Activated T-helper 1 cell treated with anti-CD3 and anti-CD28 coated beads, Interleukin-2, amount 50 U/mL, for 16 hours (primary cell): ENCODE measurements at regions not wholly inside any gene's neighbourhood (a gene's known extent, or its start where the extent isn't known, plus 50 kb on each side); places are given as distances from the start of the nearest gene placed in this dataset.

Experiments
- DNase-seq, 2 donors: peaks; one replicate each; pipeline ENCODE4 v3.0.0-alpha.2; 2020; ENCODE audit warnings: low read depth in 1 of 2, low spot score in 1 of 2

- no peak for DNase-seq
Measured at GRCh38 chr20:60728705-60729104, 523.4 kb upstream of the CDH4 start.

GRCh38 chr20:60729135-60729900 is 522.7 kb upstream of the CDH4 start:
- DNase-seq, result no peak

- DNase-seq, result no peak
Measured at GRCh38 chr20:60732322-60732721, 519.7 kb upstream of the CDH4 start.

- DNase-seq, result no peak
Measured at GRCh38 chr20:60748086-60748485, 504.0 kb upstream of the CDH4 start.

GRCh38 chr20:60749804-60750602 is 502.1 kb upstream of the CDH4 start:
- no peak for DNase-seq

GRCh38 chr20:60750909-60751308 is 501.2 kb upstream of the CDH4 start:
- no peak for DNase-seq

- no peak for DNase-seq
Measured at GRCh38 chr20:60751826-60752225, 500.2 kb upstream of the CDH4 start.

- no peak for DNase-seq
Measured at GRCh38 chr20:60752741-60753420, 499.2 kb upstream of the CDH4 start.

- no peak for DNase-seq
Measured at GRCh38 chr20:60754856-60755255, 497.2 kb upstream of the CDH4 start.

- DNase-seq, result no peak
Measured at GRCh38 chr20:60759651-60760050, 492.4 kb upstream of the CDH4 start.

GRCh38 chr20:60760256-60761000 is 491.6 kb upstream of the CDH4 start:
- DNase-seq, result no peak

- DNase-seq, result no peak
Measured at GRCh38 chr20:60761056-60761455, 491.0 kb upstream of the CDH4 start.

GRCh38 chr20:60762386-60762785 is 489.7 kb upstream of the CDH4 start:
- no peak for DNase-seq

GRCh38 chr20:60764328-60764727 is 487.7 kb upstream of the CDH4 start:
- DNase-seq, result no peak

- no peak for DNase-seq
Measured at GRCh38 chr20:60764771-60765170, 487.3 kb upstream of the CDH4 start.

GRCh38 chr20:60765821-60766403 is 486.1 kb upstream of the CDH4 start:
- DNase-seq, result no peak

GRCh38 chr20:60768216-60768615 is 483.8 kb upstream of the CDH4 start:
- no peak for DNase-seq

GRCh38 chr20:60780388-60781025 is 471.6 kb upstream of the CDH4 start:
- no peak for DNase-seq

GRCh38 chr20:60782959-60783625 is 469.0 kb upstream of the CDH4 start:
- no peak for DNase-seq

GRCh38 chr20:60785301-60785700 is 466.8 kb upstream of the CDH4 start:
- DNase-seq, result no peak
